Activated T-cell treated with anti-CD3 and anti-CD28 coated beads for 1 hour (primary cell): ENCODE measurements at regions not wholly inside any gene's neighbourhood (a gene's known extent, or its start where the extent isn't known, plus 50 kb on each side); places are given as distances from the start of the nearest gene placed in this dataset.

Source experiments
- DNase-seq: peaks from one replicate; pipeline ENCODE4 v3.0.0-alpha.2; 2020; ENCODE audit warnings: low read depth

- no peak for DNase-seq
Measured at GRCh38 chr2:24439971-24440340, 51.1 kb upstream of the NCOA1 start.

GRCh38 chr2:24439280-24439970 is 51.6 kb upstream of the NCOA1 start:
- DNase-seq, result no peak

GRCh38 chr2:24438106-24438505 is 52.9 kb upstream of the NCOA1 start:
- no peak for DNase-seq

GRCh38 chr2:24435391-24436316 is 55.4 kb upstream of the NCOA1 start:
- no peak for DNase-seq

GRCh38 chr2:24434541-24434940 is 56.5 kb upstream of the NCOA1 start:
- DNase-seq, result no peak

- no peak for DNase-seq
Measured at GRCh38 chr2:24432735-24433134, 58.3 kb upstream of the NCOA1 start.

- DNase-seq, result no peak
Measured at GRCh38 chr2:24432121-24432520, 58.9 kb upstream of the NCOA1 start.

GRCh38 chr2:24429197-24430074 is 61.6 kb upstream of the NCOA1 start:
- DNase-seq, result no peak

- DNase-seq, result no peak
Measured at GRCh38 chr2:24424387-24424786, 64.1 kb upstream of the ITSN2 start.

- DNase-seq, result no peak
Measured at GRCh38 chr2:24423095-24423494, 62.8 kb upstream of the ITSN2 start.

GRCh38 chr2:24421668-24422067 is 61.3 kb upstream of the ITSN2 start:
- DNase-seq, result peak; percentile 39

GRCh38 chr2:24420373-24420772 is 60.0 kb upstream of the ITSN2 start:
- no peak for DNase-seq

- DNase-seq, result no peak
Measured at GRCh38 chr2:24418166-24418841, 58.0 kb upstream of the ITSN2 start.

GRCh38 chr2:24412812-24413211 is 52.5 kb upstream of the ITSN2 start:
- no peak for DNase-seq

- DNase-seq, result no peak
Measured at GRCh38 chr2:24411488-24412151, 51.3 kb upstream of the ITSN2 start.

- no peak for DNase-seq
Measured at GRCh38 chr2:24410976-24411375, 50.6 kb upstream of the ITSN2 start.

- DNase-seq, result peak; percentile 14
Measured at GRCh38 chr2:24409700-24410556, 49.6 kb upstream of the ITSN2 start.
